ENCODE measurements at regions not wholly inside any gene's neighbourhood (a gene's known extent, or its start where the extent isn't known, plus 50 kb on each side); places are given as distances from the start of the nearest gene placed in this dataset.

DNA sequence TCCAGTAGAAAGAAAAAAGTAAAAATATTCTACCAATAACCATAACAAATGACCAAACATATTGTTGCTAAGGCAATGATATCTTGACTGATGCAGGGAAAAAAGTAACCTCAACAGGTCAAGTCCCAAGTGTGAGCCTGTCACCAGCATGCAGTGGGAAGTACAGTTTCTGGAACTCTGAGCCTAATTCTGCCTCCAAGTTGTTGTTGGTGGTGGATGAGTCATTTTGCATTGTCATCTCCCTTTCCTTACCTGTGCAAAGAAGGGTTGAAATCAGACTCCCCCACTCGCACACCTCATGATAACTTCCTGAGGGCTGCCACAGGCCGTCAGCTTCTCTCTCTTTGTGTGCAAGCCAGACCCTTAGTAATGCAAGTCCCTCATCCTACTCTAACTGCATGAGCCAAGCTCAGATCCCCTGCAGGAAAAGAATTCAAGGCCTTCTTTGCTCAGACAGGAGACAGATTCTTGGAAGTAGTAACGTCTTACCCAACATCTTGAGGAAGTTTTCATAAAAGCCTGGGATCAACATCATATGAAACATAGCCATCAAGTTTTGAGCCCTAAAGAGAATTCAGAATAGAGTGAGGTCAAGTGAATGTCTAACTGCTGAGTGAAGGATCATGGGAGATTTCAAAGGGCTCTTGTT lies 207.6 kb upstream of the FOXA2 start:
- DNase-seq (ENCODE audit: low spot score): no peak

DNA sequence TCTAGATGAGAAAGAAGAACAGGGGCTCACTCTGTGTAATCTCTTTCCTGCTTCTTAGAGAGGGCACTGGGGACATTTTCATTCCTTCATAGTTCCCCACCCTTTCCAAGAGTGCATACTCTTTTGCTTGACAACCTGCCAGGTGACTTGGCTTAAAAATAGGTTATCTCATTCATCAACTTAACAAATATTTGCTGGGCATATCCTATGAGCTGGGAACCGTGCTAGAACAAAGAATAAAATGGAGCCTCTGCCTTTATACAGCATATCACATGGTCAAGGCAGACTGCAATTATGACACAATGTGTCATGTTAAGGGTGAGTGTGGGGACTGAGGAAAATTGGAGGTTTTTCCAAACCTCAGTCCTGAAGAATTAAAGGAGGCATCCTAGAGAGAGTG lies 209.8 kb upstream of the FOXA2 start:
- no peak for DNase-seq (ENCODE audit: low spot score)

DNA sequence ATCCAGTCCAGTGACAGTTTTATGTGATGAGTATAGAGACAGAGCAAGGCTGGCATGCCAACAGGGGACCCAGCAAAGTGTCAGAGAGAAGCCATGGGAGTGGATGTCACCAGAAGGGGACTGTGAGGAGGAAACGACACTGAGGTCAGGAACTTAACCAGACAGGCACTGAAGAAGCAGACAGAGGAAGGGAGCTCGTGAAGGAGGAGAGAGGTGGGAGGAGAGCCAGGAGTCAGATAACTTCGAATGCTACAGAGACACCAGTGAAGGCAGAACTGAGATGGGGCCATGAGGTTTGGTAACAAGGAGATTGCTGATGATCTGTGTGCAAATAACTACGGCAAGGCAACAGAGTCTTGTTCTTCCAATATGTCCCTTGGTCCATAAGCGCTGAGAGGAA lies 211.1 kb upstream of the FOXA2 start:
- no peak for DNase-seq (ENCODE audit: low spot score)

DNA sequence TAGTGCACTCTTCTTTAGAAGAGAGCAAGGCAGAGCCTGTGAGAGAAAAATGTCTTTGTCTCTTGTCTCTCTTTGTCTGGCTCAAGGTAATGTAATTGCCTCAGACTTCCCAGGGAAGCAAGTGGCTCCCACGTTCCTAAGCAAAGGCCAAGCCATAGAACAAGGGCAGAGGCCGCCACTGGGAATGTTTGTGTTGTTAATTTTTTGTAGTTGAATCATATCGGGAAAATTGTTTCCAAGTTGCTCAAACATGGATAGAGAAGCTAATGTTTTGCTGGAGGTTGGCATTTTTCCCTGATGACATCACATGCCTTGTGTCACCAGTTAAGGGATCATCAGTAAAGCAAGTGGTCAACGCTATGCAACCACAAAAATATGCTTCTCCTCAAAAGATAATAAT lies 211.5 kb upstream of the FOXA2 start:
- DNase-seq (ENCODE audit: low spot score): no peak

DNA sequence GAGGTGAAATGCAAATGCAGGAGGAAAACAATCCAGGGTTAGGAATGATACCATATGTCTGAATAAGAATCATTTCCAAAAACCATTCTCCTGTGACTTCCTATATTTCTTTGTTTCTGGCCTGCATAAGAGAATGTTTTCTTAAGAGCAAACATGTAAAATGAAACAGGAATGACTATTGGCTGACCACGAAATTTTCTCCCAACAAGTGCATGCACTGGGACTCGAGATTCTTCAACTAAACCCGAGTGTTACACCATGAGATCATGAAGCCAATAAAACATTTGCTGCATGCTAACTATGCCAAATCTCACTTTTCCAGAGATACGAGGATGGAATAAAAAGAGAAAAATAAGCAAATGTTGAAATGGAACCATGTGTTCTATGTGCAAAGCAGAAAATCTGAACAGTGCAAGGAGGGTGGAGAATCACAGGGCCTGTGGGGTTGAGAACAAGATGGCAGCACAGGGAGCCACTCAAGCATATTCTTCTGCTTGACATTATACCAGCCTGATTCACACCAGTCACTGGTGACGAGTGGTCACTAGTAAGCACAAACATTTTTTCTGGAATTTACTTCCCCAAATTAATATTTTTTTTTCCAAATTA lies 212.2 kb upstream of the FOXA2 start:
- no peak for DNase-seq (ENCODE audit: low spot score)

DNA sequence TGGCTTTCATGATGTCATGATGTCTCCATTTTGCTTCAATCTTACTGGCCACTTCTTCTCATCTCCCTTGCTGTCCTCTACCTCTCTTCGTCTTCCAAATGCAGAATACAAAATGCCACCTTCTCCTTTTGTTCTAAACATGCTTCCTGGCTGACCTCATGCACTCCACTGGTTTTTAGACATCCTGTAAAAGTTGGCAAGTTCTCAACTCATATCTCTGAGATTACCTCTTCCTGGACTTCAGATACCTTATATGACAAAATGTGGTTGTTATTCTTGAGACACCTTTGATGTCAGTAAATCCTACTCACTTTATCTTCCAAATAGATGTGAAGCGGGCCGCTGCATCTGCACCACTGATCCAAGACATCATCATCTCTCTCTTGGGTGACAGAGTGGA lies 212.7 kb upstream of the FOXA2 start:
- DNase-seq (ENCODE audit: low spot score): no peak

DNA sequence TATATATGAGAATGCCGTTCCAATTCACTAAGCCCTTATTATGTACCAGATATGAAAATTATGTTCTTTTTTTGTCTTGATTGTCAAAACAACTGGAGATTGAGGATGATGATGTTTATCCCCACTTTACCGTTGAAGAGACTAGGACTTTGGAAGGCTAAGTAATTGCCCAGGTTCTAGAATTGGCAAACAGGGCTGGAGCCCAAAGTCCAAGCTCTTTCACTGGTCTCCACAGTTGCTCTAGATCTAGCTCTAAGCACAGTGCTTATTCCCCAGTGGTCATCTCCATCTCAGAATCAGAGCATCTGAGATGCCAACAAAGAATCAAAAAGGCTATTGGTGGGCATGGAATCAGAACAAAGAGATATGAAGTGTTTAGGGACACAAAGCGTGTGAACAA lies 215.3 kb upstream of the FOXA2 start:
- DNase-seq (ENCODE audit: low spot score): no peak

DNA sequence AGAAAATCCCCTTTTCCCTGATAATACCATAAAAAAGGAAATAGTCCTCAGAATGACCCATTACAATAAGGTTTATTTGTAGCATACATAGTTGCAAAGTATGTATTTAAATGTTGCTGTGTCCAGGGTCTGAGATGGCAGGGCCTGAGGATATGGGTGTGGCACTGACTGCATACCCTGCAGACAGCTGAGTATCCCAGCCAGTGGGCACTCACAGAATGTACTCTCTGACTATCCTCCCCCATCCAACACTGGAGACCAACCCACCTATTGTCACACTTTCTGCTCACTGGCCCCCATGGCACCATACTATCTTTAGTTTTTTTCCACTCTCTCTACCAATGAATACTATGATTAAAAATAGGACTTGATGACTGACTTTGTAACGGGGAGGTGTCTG lies 215.8 kb upstream of the FOXA2 start:
- no peak for DNase-seq (ENCODE audit: low spot score)

DNA sequence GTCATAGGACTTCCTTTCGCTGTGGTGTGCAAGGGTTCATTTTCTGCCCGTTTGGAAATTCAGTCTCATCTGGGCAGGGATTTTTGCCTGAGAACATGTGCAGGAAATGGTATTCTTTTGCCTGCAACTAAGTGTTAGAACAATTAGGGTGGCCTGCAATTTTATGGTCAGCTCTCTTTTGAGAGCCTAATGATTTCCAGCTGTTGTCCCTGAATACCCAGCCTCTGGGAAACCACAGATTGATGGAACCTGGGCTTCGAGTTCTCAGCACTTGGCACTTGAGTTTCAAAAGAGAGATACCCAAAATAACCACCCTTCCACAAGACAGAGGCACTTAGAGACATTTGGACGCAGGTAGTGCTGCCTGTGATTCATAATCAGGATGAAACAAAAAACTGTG lies 217.2 kb upstream of the FOXA2 start:
- no peak for DNase-seq (ENCODE audit: low spot score)

DNA sequence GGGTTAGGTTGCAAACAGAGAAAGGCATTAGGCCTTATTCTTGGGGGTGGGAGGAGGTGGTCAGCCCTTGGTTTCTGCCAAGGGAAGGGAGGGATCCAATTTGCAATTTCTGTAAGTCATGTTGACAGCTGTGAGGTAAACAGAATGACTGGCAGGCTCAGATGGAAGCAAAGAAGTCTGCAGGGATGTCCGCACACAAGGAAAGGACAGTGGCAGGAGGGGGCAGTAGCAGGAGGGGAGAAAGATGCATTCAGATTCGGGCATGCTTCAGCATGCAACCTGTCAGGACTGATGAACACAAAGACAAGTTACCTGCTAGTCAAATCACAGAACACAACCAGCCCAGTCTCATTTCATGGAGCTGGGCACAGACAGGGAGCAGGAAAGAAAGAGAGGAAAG lies 217.9 kb upstream of the FOXA2 start:
- no peak for DNase-seq (ENCODE audit: low spot score)

DNA sequence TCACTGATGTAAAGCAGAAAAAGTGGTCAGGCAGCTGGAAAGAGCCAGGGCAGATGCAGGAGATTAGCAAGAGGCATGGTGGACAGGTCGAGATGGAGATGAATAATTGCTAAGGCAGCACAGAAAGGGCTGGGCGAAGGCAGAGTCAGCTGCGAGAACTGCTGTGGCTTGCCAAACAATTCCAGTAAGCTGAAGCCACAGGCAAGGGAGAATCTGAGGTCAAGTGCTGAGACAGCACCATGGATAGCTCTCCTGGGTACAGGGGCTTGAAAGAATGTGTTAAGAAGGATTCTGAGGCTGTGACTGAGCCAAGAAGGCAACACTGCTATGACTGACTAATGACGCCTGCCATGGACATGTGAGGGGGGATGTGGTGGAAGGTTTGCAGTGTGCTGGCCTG lies 220.8 kb upstream of the FOXA2 start:
- no peak for DNase-seq (ENCODE audit: low spot score)

DNA sequence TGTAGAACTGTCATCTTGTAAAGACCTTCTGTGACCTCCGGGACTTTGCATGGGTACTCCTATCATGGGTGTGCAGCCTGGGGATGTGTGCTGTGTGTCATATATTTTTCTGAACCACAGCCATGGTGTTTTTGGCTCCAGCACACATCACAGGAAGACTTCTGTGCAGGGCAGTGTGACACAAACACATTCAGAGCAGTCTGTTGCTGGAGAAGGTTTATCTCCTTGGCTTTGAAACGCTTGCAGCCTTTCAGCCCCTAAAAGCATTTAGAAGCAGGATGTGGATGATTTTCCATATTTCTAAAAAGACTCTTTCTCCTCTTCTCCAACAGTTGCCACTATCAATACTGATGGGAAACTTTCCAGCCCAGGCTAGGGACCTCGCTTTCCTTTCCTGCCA lies 221.6 kb upstream of the FOXA2 start:
- no peak for DNase-seq (ENCODE audit: low spot score)

DNA sequence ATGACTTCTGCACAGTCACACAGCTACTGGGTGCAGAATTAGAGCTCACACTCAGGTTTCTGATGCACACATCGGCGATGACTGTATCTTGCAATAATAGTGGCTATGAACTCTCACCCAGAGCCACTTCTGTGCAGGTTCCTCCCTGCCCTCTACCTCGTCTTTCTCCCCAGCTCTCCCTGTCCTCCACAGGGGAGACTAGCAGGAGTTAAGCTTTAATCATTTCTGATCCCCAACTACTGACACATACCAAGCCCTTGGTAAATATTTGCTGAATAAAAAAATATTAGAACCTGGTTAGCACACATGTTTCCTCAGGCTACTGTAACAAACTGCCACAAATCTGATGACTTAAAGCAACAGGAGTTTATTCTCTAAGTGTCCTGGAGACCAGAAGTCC lies 222.7 kb upstream of the FOXA2 start:
- no peak for DNase-seq (ENCODE audit: low spot score)

DNA sequence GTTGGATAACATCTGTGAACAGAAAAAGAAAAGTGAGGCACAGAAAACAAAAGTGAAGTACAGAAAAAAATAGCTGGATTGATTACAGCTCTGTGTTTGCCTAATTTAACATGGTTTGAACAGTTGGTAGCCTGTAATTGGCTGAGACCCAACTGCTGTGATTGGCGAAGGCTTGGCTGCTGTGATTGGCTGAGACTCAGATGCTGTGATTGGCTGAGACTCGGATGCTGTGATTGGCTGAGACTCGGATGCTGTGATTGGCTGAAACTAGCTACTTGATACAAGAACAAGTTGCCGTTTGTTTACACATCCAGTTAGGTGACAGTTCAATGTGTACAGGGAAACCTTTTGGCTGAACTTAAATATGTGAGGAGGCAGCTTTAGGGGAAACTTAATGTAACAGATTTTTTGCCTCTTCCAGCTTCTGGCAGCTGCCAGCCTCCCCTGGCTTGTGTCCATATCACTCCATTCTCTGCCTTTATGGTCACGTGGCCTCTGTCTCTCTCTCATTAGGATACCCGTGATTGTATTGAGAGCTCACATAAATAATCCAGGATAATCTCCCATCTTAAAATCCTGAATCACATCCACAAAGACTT lies 223.4 kb upstream of the FOXA2 start:
- DNase-seq (ENCODE audit: low spot score): no peak

DNA sequence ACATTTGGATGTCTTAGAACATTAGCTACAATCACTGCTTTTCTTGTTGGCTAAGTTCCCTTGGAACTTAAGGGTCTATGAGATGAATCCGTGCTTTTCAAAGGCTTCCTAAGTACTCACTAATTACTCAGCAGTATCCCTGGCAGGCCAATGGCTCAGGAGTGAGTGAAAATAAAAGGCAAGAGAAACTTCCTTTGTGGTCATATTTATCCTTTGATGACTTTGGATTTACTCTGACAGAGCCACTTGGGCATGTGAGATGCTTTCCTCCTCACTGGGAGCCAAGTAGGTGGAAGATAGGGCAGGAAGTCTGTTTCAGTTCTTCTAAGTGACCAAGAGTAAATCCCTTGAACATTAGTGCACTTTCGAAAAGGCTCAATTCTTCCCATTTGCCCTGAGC lies 224.3 kb upstream of the FOXA2 start:
- no peak for DNase-seq (ENCODE audit: low spot score)

DNA sequence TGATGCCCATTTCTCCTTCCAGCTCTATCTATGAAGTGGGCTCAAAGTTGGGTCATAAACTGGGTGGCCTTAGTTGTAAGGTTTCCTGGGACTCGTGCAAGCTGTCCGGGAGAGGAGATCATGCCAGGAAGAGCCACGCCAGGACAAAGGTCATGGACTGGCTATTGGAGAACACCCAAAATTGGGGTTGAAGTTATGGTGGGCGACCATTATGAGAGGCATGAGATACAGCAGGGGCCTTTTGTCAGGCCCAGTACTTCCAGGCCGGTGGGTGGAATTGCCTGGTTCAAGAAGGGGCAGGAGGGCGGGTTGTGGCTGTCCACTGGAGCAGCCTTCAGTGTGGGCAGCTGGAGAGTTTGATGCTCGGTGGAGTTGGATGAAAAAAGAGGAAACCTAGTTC lies 225.1 kb upstream of the SSTR4 start:
- DNase-seq (ENCODE audit: low spot score): no peak

DNA sequence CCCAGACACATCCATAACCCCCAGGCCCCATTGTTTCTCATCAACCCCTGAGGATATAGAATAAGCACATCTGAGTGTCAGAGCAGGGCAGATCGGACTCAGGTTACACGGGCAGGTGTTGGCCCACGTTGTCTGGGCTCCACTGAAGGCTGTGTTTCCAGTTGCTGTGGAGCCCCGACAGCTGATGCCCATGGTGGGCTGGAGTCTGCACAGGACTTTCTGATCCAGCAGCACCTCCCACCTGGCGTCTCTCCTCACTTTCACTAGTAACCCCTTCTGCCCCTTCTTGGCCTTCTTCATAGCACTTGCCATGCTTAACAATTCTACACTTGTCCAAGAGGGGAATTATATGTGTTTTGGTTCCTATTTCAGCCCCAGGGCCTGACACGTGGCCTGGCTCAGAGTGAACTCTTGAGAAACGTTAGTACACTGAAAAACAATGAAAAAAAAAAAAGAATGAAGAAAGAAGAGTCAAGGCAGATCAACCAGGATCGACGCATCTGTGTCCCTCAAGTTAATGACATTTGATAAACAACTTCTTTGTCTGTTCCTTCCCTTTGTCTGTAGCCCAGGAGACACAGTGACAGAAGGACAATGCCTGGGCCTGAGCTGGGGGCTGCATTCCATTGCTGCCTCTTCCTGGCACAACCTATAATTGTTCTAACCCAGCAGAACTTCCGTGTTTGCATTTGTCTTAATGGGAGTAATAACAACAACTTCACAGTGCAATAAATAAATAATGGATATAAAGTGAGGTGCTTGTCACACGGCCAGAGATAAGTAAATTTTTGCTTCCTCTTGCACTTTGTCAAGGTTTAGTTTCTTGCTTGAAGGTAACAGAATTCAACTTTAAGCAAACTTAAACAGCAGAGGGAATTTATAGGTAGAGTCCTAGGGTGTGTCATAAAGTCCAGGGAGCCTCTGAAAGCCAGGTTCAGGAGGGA lies 224.2 kb upstream of the SSTR4 start:
- DNase-seq (ENCODE audit: low spot score): no peak

DNA sequence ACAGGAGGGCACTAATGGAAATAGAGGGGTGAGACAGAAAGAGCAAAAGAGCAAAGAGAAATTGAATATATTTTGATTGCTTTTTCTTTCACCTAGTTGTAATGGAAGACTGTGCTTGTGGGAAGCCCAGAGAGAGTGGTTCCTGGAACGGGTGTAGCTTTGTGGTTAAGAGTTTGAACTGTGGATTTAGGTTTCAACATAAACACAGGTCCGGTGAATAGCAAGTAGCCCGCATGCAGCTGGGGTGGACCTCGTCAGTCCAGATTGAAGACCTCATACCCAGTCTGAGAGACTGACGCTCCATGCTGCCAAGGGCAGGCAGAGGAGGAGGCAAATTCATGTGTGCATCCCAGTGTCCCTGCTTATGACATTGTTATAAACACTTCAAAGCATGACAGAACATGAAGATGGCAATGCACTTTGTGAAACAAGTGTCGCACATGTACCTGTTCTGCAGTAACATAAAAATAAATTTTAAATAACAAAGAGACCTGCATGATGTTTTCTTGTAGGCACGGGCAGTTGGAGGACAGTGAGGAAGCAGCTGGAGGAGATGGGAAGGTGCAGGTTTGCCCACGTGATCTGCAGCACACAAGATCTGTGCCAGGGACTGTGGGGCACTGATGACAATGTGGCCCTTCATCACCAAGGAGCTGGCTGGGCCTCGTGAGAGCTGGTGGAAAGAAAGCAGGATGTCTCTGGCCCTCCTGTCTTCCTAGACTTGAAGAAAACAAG lies 220.5 kb upstream of the SSTR4 start:
- no peak for DNase-seq (ENCODE audit: low spot score)

DNA sequence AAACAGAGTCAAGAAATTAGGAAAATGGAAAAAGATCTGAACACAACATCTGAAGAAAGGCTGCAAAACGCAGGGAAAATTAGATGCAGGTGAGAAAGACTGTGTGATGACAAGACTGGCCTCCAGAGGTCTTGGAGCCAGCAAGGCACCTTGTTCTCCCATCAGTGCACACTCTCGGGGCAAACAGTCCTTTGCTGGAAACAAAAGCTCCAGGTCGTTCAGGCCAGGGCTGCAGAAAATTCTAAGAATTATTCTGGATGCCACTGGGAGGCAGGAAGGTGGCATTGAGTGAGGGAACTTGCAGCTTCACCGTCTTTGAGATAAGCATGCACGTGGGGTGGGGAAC lies 219.9 kb upstream of the SSTR4 start:
- DNase-seq (ENCODE audit: low spot score): no peak

DNA sequence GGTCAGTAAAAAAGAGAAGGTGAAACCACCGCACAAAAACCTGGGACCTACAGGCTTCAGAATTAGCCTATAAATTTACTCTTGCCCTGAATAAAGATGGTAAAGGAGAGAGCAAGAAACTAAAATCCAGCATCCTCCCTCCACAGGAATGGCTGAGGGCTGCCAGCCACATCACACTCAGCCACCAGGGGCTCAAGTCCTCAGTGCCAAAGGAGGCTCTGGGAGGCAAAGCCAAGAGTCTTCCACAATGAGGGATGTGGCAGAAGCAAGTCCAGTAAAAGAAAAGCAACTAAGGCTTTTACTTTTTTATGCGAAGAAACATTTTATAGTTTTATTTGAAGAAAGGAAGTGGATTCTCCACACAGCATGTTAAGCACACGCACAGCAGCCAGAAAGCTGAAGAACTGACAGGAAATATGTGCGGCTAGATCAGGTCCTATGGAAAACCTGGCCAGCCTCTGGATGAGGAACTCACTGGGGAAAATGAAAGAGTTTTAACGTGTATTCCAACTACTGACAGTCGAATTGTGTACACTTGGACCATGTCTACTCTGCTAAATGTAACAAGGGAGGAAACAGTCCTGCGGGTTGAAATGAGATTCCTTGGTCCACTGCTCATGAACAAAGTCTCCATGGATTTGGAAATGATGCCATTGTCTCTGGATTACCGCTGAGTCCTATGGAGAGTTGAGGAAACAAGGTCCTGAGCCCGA lies 219.4 kb upstream of the SSTR4 start:
- no peak for DNase-seq (ENCODE audit: low spot score)

DNA sequence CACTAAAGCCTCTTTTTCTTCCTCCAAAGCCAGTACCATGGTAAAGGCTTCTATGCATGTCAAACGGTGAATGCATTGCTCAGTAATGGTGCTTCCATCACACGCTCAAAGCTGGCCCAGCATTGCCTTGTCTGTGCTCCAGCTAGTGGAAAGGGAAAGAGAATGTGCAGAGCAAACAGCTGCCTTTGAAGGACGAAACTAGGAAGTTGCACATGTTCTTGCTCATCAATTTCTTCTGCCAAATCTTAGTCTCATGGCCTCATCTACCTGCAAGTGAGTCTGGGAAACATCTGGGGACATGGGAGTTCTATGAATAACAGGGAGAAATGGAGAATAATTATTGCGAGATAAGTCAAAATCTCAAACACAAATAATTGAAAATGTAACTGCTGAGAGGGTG lies 216.5 kb upstream of the SSTR4 start:
- no peak for DNase-seq (ENCODE audit: low spot score)

DNA sequence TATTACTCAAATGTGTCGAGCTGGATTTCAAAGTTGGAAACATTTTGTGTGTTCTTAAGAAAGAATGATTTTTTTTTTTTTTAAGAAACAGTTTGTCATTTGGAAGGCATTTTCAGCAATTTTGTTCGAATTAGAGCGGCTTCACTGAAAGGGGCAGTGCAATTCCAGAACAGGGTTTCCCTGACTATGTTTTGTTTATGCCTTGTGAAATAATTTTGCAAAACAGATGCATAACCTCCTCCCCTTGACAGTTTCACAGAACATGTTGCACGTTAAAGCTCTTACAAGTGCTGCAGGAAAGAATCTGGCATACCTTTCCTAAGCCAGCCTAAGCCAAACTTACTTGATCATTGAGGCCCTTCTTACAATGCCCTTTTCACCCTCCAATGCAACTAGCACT lies 216.0 kb upstream of the SSTR4 start:
- no peak for DNase-seq (ENCODE audit: low spot score)

Data from pons (tissue), 1 donor.